Endothelial cell of umbilical vein (primary cell): ENCODE measurements at regions not wholly inside any gene's neighbourhood (a gene's known extent, or its start where the extent isn't known, plus 50 kb on each side); places are given as distances from the start of the nearest gene placed in this dataset.

Experiments
- BruUV-seq: library from RNA; stranded (reverse); fragments of 400-500 nt; replicated peaks from 2 replicates; lab custom pipeline; 2021; lab: Mats Ljungman, UMichigan
- CTCF ChIA-PET: fragments of 300-600, 350-600 bp; sonication (Branson Sonifier 250); formaldehyde crosslinking; loops from one replicate; lab custom pipeline; 2021; ENCODE audit warnings: antibody characterized with exemption, inconsistent platforms; lab: Charles Lee
- POLR2A ChIA-PET: fragments of 300-600, 350-600 bp; sonication (Branson Sonifier 250); formaldehyde crosslinking; loops from one replicate; lab custom pipeline; 2021; ENCODE audit warnings: antibody characterized with exemption, inconsistent platforms; lab: Charles Lee
- DNase-seq: peaks from one replicate; pipeline ENCODE4 v3.0.0-alpha.2; 2011; ENCODE audit warnings: low read depth, low spot score
- FAIRE-seq: peaks from 2 replicates; lab custom pipeline; 2011; peaks lifted over from hg19 to GRCh38; lab: Jason Lieb, UNC
- H2AFZ ChIP-seq: 2 replicates; pipeline ENCODE4 v1.6.0; 2012; ENCODE audit warnings: low read depth, low read length, control low read depth, inconsistent platforms
- H3K27ac ChIP-seq: 2 replicates; pipeline ENCODE4 v1.5.1; 2011; ENCODE audit warnings: low read depth, mild to moderate bottlenecking, control low read depth, low read length, moderate library complexity; ENCODE audit not compliant: insufficient read depth
- H3K27me3 ChIP-seq, 2 experiments: 2 replicates each; pipeline versions ENCODE4 v1.6.0 to v1.6.1; 2011; ENCODE audit warnings: low read length in 2 of 2, mixed read lengths in 1 of 2; ENCODE audit not compliant: control insufficient read depth in 2 of 2, insufficient read depth in 2 of 2
- H3K36me3 ChIP-seq, 2 experiments: 2 replicates in 1 of 2; 3 replicates in 1 of 2; pipeline ENCODE4 v1.5.1; 2011; ENCODE audit warnings: low read length in 2 of 2, mild to moderate bottlenecking in 1 of 2, moderate library complexity in 1 of 2; ENCODE audit not compliant: control insufficient read depth in 2 of 2, insufficient read depth in 2 of 2; ENCODE audit errors: extremely low read depth in 1 of 2
- H3K4me1 ChIP-seq: 3 replicates; pipeline ENCODE4 v1.5.1; 2011; ENCODE audit warnings: mild to moderate bottlenecking, low read length; ENCODE audit not compliant: control insufficient read depth, insufficient read depth; ENCODE audit errors: extremely low read depth
- H3K4me2 ChIP-seq: 2 replicates; pipeline ENCODE4 v1.6.1; 2011; ENCODE audit warnings: low read length, control low read depth, mixed read lengths; ENCODE audit not compliant: insufficient read depth
- H3K4me3 ChIP-seq, 3 experiments: fragments of 200-600 bp in 1 of 3; sonication (generic), shearing (Covaris generic) in 1 of 3; replicated peaks in 1 of 3; 2 replicates each; pipeline ENCODE4 v1.5.1; 2011 to 2016; ENCODE audit warnings: control low read depth in 3 of 3, low read length in 3 of 3, mild to moderate bottlenecking in 2 of 3, inconsistent platforms in 1 of 3, low read depth in 1 of 3, moderate library complexity in 1 of 3; ENCODE audit not compliant: insufficient read depth in 1 of 3
- H3K79me2 ChIP-seq: 2 replicates; pipeline ENCODE4 v1.6.0; 2012; ENCODE audit warnings: low read length, inconsistent platforms; ENCODE audit not compliant: control insufficient read depth, insufficient read depth
- H3K9ac ChIP-seq: replicated peaks from 2 replicates; pipeline ENCODE3; 2011; ENCODE audit warnings: low read length, control low read depth; ENCODE audit not compliant: insufficient read depth; ENCODE audit errors: extremely low read depth
- H3K9me1 ChIP-seq: replicated peaks from 3 replicates; pipeline ENCODE4 v1.6.0; 2011; ENCODE audit warnings: mild to moderate bottlenecking, low read length; ENCODE audit not compliant: control insufficient read depth, insufficient read depth; ENCODE audit errors: extremely low read depth
- H3K9me3 ChIP-seq: replicated peaks from 2 replicates; pipeline ENCODE4 v1.5.1; 2012; ENCODE audit warnings: low read length, inconsistent platforms; ENCODE audit not compliant: control insufficient read depth, insufficient read depth
- H4K20me1 ChIP-seq: replicated peaks from 2 replicates; pipeline ENCODE3; 2011; ENCODE audit warnings: mild to moderate bottlenecking, low read length; ENCODE audit not compliant: control insufficient read depth, insufficient read depth; ENCODE audit errors: extremely low read depth
- EZH2 ChIP-seq: IDR thresholded peaks from 2 replicates; pipeline ENCODE4 v1.6.1; 2012; ENCODE audit warnings: borderline replicate concordance, low read depth, mild to moderate bottlenecking, moderate library complexity, low read length, inconsistent platforms; ENCODE audit not compliant: severe bottlenecking
- FOS ChIP-seq: IDR thresholded peaks from 2 replicates; pipeline ENCODE4 v1.6.1; 2011; ENCODE audit warnings: mild to moderate bottlenecking, low read length, moderate library complexity, borderline replicate concordance; ENCODE audit not compliant: insufficient read depth
- GATA2 ChIP-seq: IDR thresholded peaks from 2 replicates; pipeline ENCODE4 v1.7.0; 2011; ENCODE audit warnings: low read depth, mild to moderate bottlenecking, moderate library complexity, mixed read lengths, low read length; ENCODE audit not compliant: insufficient read length, insufficient read depth
- JUN ChIP-seq: IDR thresholded peaks from 2 replicates; pipeline ENCODE4 v1.6.1; 2011; ENCODE audit warnings: borderline replicate concordance, low read depth; ENCODE audit not compliant: insufficient read length, insufficient read depth
- MAX ChIP-seq: IDR thresholded peaks from 2 replicates; pipeline ENCODE4 v1.6.1; 2011; ENCODE audit not compliant: insufficient read depth, insufficient read length
- MYC ChIP-seq: IDR thresholded peaks from one replicate; pipeline ENCODE4 v1.6.1; 2011; ENCODE audit warnings: mild to moderate bottlenecking, low read depth, low read length
- POLR2A ChIP-seq: IDR thresholded peaks from 2 replicates; pipeline ENCODE4 v1.6.1; 2012; ENCODE audit warnings: low read depth, mild to moderate bottlenecking, control low read depth, low read length
- POLR2AphosphoS5 ChIP-seq: IDR thresholded peaks from 2 replicates; pipeline ENCODE4 v1.6.1; 2012; ENCODE audit warnings: low read depth, mild to moderate bottlenecking, control low read depth, low read length, moderate library complexity; ENCODE audit not compliant: insufficient read depth
- dilution Hi-C: fragments of 300-500 bp; cut with MboI; formaldehyde crosslinking; loops from one replicate; pipeline ENCODE4 v1.15.0; 2019; ENCODE audit warnings: low sequenced_read_pairs; ENCODE audit not compliant: extremely low pct_ligation_motif_present
- intact Hi-C: fragments of 100-400 bp; cut with micrococcal nuclease; formaldehyde crosslinking; loops from one replicate; pipeline ENCODE4 v1.10.0; 2022
- TF ChIP-seq, protein P1 (sequence below), 2 donors: IDR thresholded peaks; 1 replicate in 1 of 2; 2 replicates in 1 of 2; pipeline ENCODE4 v1.5.1; 2011; ENCODE audit warnings: low read length in 2 of 2, mild to moderate bottlenecking in 2 of 2, moderate library complexity in 2 of 2, control low read depth in 1 of 2, inconsistent platforms in 1 of 2, low read depth in 1 of 2; ENCODE audit not compliant: insufficient read depth in 1 of 2; ENCODE audit errors: extremely low read depth in 1 of 2

GRCh38 chr4:155288999-155289398, 80.6 kb downstream of the NPY2R start:
- no TSS peak for BruUV-seq

More at GRCh38 chr4:155288999-155289398, 80.6 kb downstream of the NPY2R start:
- intact Hi-C loops = no loop called here
- TF ChIP-seq, protein P1, sequence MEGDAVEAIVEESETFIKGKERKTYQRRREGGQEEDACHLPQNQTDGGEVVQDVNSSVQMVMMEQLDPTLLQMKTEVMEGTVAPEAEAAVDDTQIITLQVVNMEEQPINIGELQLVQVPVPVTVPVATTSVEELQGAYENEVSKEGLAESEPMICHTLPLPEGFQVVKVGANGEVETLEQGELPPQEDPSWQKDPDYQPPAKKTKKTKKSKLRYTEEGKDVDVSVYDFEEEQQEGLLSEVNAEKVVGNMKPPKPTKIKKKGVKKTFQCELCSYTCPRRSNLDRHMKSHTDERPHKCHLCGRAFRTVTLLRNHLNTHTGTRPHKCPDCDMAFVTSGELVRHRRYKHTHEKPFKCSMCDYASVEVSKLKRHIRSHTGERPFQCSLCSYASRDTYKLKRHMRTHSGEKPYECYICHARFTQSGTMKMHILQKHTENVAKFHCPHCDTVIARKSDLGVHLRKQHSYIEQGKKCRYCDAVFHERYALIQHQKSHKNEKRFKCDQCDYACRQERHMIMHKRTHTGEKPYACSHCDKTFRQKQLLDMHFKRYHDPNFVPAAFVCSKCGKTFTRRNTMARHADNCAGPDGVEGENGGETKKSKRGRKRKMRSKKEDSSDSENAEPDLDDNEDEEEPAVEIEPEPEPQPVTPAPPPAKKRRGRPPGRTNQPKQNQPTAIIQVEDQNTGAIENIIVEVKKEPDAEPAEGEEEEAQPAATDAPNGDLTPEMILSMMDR (IDR thresholded peaks at IDR 0.05; ENCODE audit: extremely low read depth in 1 of 2, insufficient read depth in 1 of 2, low read depth in 1 of 2, low read length in 2 of 2) = no peak
- TF ChIP-seq MAX (no peak), MYC (no peak), GATA2 (no peak), POLR2A (no peak), FOS (no peak), JUN (no peak), POLR2AphosphoS5 (no peak), EZH2 (no peak)
- Histone ChIP-seq H4K20me1 (no peaks in the 10 kb centered on the region), H2AFZ (no peak overlapping the region), H3K9ac (no peak overlapping the region), H3K4me2 (no peak overlapping the region), H3K27me3 (no peaks in the 10 kb centered on the region), H3K9me1 (no peaks in the 10 kb centered on the region), H3K4me1 (no peaks in the 10 kb centered on the region), H3K79me2 (no peaks in the 10 kb centered on the region), H3K27ac (no peak overlapping the region), H3K9me3 (no peaks in the 10 kb centered on the region), H3K4me3 (no peak overlapping the region), H3K36me3 (no peaks in the 10 kb centered on the region)
- dilution Hi-C loops = no loop called here
- no peak for DNase-seq
- FAIRE-seq = no peak
- ChIA-PET CTCF (no interaction called here), POLR2A (no interaction called here)
